ENCODE measurements at regions not wholly inside any gene's neighbourhood (a gene's known extent, or its start where the extent isn't known, plus 50 kb on each side); places are given as distances from the start of the nearest gene placed in this dataset.

- DNase-seq: no peak
These were observed 56.0 kb upstream of the CTTNBP2 start for GRCh38 chr7:117929237-117929636.

DNA sequence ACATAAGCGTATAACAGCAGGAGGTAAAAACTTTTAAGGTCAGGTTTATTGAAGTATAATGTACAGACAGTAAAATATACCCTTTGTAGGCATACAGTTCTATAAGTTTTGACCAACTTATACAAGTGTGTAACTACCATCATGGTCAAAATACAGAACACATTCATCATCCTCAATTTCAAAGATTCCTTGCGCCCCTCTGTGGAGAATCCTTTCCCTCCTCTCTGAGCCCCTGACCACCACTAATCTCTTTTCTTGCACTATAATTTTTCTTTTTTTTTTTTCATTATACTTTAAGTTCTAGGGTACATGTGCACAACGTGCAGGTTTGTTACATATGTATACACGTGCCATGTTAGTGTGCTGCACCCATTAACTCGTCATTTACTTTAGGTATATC, 58.1 kb upstream of the CTTNBP2 start:
- DNase-seq: no peak

GRCh38 chr7:117937049-117937752, 64.0 kb upstream of the CTTNBP2 start:
- DNase-seq: no peak

DNA sequence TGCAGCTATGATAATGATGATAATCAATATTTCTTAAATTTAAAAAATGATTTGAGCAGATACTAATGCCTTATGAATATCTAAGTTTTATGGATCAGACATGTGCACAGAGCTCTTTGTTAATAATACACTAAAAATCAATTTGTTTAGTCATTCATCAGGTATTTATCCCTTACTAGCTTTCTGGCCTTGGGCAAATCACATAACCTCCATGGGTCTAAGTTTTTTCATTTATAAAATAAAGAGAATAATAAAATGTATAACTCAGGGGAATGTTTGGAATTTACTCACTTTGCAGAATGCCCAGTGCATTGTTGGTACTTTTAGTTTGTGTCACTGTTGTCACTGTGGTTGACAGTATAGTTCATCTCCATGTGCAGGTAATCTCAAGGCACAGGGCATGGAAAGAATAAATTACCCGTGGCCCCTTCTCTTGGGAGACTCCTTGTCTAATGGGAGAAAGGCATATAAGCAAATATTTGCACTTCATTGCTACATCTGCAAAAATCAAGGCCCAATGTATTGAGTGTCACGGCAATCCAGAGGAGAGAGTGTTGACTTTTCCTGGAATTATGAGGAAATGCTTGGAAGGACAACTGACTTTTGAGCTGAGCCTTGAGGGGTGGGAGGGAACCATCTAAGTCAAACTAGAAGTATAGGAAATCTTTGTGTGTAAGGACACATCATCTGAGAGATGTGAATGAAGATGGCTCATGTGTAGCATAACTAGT, 64.7 kb upstream of the CTTNBP2 start:
- no peak for DNase-seq

DNA sequence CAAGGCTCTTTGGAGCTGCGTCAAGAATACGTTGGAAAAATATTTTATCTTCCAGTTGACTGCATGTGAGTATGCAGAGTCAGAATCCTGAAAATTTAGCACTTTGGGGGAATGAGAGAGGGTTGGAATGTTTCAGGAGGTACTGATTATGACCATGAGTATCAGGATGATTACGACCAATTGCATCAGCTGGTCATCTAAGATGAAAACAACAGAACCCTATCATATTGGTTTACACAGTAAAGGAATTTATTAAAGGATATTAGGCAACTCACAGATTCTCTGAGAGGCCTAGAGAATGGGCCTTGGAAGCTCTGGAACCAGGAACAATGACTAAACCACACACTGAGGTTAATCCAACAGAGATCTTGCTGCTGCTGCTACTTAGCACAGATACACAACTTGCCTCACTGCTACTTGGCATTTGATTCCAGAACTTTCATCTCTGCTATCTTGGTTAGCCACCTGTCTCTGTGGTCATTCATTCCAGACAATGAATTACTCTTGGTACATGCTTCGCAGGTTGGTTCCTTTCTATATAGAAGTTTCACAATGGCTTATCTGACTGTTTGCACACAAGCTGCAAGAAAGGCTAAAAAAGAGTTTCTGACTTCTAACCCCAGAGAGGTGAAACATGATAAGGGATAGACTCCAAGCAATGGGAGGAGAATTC, 68.0 kb upstream of the CTTNBP2 start:
- DNase-seq: no peak

DNA sequence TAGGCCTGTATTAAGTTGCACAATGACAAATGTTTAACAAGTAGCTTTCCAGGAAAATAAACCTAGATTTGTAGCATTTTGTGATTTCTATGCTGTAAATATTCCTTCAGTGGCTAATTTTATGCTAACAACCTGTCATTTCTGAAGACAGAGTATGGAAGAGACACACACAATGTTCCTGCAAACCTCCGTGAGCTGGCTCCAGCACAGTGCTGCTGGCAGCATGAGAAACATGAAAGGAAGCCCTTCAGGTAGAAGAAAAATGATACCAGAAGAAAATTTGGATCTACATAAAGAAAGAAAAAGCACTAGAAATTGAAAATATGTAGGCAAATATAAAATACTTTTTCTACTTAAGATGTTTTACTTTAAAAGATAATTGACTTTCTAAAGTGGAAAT, 69.5 kb upstream of the CTTNBP2 start:
- no peak for DNase-seq

- DNase-seq: no peak
These were observed 71.6 kb upstream of the CTTNBP2 start for GRCh38 chr7:117944886-117945285.

GRCh38 chr7:117946151-117946633, 73.0 kb upstream of the CTTNBP2 start:
- DNase-seq: no peak

DNA sequence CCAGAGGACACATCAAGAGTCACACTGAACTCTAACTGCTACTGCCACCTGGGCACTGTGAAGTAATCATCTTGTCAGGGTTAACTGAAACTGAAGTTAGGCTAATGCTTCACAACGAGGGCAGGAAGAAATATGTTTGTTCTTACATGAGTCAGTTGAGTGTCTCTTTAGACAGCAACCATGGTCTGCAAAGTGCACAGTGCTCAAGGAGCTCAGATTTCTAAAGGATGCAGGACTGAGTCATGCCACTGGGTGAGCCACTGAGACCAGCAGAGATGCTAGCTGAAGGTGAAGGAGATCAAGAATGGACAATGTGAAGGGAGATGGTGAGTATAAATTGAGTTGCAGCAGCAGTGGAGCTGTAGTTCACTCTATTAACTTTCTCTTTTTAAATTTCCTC, 76.0 kb upstream of the CTTNBP2 start:
- DNase-seq: no peak

GRCh38 chr7:117950601-117951260, 77.5 kb upstream of the CTTNBP2 start:
- no peak for DNase-seq

GRCh38 chr7:117951285-117951684, 78.0 kb upstream of the CTTNBP2 start:
- no peak for DNase-seq

DNA sequence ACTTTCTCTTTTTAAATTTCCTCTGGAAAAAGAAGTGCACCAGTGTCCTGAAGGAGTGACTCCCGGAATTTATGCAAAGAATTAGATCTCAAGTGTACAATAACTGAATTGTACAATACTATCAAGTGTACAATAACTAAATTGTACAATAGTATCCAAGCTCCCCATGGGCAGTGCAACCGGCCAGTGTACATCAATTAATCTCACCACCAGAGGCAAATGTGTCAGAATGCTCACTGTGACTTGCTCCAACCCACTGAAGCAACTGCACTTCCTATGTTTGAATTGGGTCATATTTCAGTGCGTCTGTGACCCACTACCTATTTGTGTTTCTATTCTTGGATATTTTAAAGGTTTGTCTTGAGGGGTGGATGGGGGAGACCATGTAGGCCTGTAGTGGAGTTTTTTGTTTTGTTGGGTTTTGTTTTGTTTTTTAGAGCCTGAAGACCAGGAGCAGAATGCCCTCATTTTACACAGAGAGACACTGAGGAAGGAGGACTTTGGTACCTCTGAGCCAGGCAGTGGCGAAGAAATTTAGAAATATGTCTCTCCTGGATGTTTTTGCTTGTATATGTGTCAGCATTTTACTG, 78.5 kb upstream of the CTTNBP2 start:
- DNase-seq: no peak

DNA sequence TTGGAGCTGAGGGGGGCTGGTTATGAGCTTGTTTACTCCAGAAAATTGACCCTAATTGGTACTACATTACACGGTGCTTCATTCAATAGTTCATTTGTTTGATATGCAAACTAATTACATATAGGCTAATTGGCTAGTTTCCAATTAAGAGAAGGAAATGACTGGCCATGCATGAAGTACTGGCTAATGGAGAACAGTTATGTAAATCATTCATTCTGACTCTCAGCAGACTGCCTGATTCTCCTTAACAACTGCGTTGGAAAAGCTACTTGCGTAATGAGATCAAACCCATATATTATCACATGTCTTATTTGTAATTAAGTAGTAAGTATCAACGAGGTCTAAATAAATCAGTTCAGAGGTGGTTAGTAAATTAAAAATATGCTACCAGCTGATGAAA, 81.8 kb upstream of the CTTNBP2 start:
- DNase-seq: no peak

DNA sequence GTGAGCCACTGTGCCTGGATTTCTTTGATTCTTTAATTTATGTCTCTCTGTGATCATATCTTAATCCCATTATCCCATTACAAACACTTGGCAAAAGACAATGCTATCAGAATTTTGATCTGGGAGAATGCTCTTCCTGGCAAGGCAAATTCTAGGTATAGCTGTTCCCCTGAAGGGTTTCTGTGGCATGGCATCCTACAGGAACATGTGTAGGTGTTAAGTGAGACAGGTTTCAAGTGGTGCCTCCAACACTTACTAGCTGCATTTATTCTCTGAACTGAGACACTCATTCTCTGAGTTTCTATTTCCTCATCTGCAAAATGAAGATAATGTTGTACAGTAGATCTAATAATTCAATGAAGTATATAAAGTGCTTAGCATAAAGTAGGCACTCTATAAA, 87.1 kb upstream of the CTTNBP2 start:
- no peak for DNase-seq

GRCh38 chr7:117961235-117961634, 88.0 kb upstream of the CTTNBP2 start:
- DNase-seq: no peak

- no peak for DNase-seq
These were observed 89.2 kb upstream of the CTTNBP2 start for GRCh38 chr7:117962366-117962994.

DNA sequence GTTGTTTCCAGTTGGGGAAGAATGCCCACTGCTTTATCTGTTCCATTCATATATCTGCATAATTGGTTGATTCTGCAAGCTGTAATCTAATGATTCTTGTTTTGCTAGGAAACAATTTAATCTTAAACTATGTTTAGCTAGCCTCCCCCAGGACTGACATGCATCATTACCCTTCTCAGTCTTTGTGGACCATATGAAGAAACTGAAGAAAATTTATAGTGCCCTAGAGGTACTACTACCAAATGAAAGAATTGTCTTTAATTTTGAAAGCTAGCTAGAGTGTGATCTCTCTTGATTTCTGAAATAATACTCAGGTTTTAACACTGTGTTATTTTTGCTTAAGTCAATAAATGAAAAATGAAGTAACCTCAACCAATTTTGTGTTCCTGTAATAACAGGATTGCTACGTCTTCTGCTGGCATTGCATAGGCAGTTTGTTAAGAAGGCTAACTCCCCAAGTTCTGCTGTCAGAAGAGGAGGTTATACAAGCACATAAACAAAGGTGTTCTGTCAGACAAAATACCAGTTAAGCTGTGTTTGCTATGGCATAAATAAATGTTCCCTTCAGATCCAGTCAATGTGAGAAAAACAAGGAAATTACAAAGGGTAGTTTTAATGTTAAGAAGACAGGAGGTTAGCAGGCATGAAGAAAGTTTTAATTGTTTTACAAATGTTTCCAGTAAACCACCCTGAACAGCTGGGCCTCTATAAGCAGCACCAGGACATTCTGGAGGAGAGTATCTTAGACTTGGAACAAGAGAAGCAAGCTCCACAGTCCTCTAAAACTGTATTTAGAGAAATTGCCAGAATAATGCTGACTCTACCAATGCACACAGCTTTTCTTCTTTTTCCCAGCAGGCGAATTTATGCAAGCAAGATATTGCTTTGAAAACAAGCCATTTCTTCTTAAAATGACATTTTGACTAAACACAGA, 90.3 kb upstream of the CTTNBP2 start:
- no peak for DNase-seq

GRCh38 chr7:117970801-117971200, 97.6 kb upstream of the CTTNBP2 start:
- no peak for DNase-seq

- DNase-seq: no peak
These were observed 98.5 kb upstream of the CTTNBP2 start for GRCh38 chr7:117971556-117972244.

- no peak for DNase-seq
These were observed 99.4 kb upstream of the CTTNBP2 start for GRCh38 chr7:117972606-117973005.

GRCh38 chr7:117973975-117974374, 100.7 kb upstream of the CTTNBP2 start:
- no peak for DNase-seq
